Keratinocyte (primary cell): ENCODE measurements at regions not wholly inside any gene's neighbourhood (a gene's known extent, or its start where the extent isn't known, plus 50 kb on each side); places are given as distances from the start of the nearest gene placed in this dataset.

Experiments
- EZH2 ChIP-seq: IDR thresholded peaks from one replicate; pipeline ENCODE4 v1.6.1; 2012; ENCODE audit warnings: inconsistent platforms, mild to moderate bottlenecking, low read length, moderate library complexity
- TF ChIP-seq, protein P1 (sequence below), 3 experiments: IDR thresholded peaks in 1 of 3; conservative IDR thresholded peaks in 1 of 3; optimal IDR thresholded peaks in 1 of 3; 2 replicates in 2 of 3; 3 replicates in 1 of 3; pipeline versions ENCODE3 to v1.5.1; 2011; ENCODE audit warnings: low read length in 3 of 3, mild to moderate bottlenecking in 3 of 3, moderate library complexity in 2 of 3, control low read depth in 1 of 3, inconsistent platforms in 1 of 3; ENCODE audit not compliant: insufficient read depth in 2 of 3; ENCODE audit errors: extremely low read depth in 1 of 3

- no peak for TF ChIP-seq EZH2
- TF ChIP-seq, protein P1, sequence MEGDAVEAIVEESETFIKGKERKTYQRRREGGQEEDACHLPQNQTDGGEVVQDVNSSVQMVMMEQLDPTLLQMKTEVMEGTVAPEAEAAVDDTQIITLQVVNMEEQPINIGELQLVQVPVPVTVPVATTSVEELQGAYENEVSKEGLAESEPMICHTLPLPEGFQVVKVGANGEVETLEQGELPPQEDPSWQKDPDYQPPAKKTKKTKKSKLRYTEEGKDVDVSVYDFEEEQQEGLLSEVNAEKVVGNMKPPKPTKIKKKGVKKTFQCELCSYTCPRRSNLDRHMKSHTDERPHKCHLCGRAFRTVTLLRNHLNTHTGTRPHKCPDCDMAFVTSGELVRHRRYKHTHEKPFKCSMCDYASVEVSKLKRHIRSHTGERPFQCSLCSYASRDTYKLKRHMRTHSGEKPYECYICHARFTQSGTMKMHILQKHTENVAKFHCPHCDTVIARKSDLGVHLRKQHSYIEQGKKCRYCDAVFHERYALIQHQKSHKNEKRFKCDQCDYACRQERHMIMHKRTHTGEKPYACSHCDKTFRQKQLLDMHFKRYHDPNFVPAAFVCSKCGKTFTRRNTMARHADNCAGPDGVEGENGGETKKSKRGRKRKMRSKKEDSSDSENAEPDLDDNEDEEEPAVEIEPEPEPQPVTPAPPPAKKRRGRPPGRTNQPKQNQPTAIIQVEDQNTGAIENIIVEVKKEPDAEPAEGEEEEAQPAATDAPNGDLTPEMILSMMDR (optimal IDR thresholded peaks at IDR 0.05 in 1 of 3, IDR thresholded peaks at IDR 0.05 in 1 of 3, conservative IDR thresholded peaks at IDR 0.05 in 1 of 3; ENCODE audit: extremely low read depth in 1 of 3, insufficient read depth in 2 of 3, low read length in 3 of 3) = no peak
Measured at GRCh38 chr10:36463390-36463789, 662.0 kb upstream of the ANKRD30A start.
